GM19467 (cell line): ENCODE measurements at regions not wholly inside any gene's neighbourhood (a gene's known extent, or its start where the extent isn't known, plus 50 kb on each side); places are given as distances from the start of the nearest gene placed in this dataset.
"Not testable (repeated sequence)": the region's sequence is repeated elsewhere in the genome, so short reads cannot be mapped to it uniquely, and the experiment has no call there.

Source experiments
- ATAC-seq: cut with Tn5 transposase; IDR thresholded peaks from one replicate; pipeline ENCODE4 v1.9.1; 2021; ENCODE audit warnings: mild to moderate bottlenecking, moderate library complexity; ENCODE audit not compliant: unreplicated experiment

GRCh38 chrX:39426101-39426500, 624.8 kb downstream of the MID1IP1 start:
- no peak for ATAC-seq

- no peak for ATAC-seq
These were observed 626.2 kb downstream of the MID1IP1 start for GRCh38 chrX:39427492-39427891.

- no peak for ATAC-seq
These were observed 626.6 kb downstream of the MID1IP1 start for GRCh38 chrX:39427906-39428305.

GRCh38 chrX:39430551-39430950, 629.3 kb downstream of the MID1IP1 start:
- ATAC-seq: no peak

- ATAC-seq: no peak
These were observed 630.6 kb downstream of the MID1IP1 start for GRCh38 chrX:39431893-39432292.

GRCh38 chrX:39434671-39435070, 633.4 kb downstream of the MID1IP1 start:
- not testable (repeated sequence) for ATAC-seq

- ATAC-seq: not testable (repeated sequence)
These were observed 635.3 kb downstream of the MID1IP1 start for GRCh38 chrX:39436538-39436937.

- no peak for ATAC-seq
These were observed 636.6 kb downstream of the MID1IP1 start for GRCh38 chrX:39437670-39438441.

- no peak for ATAC-seq
These were observed 637.6 kb downstream of the MID1IP1 start for GRCh38 chrX:39438603-39439602.

- ATAC-seq: peak; percentile 69
These were observed 638.9 kb downstream of the MID1IP1 start for GRCh38 chrX:39439906-39440798.

GRCh38 chrX:39440799-39441284, 639.6 kb downstream of the MID1IP1 start:
- ATAC-seq: no peak

- ATAC-seq: no peak
These were observed 641.1 kb downstream of the MID1IP1 start for GRCh38 chrX:39442332-39442731.

GRCh38 chrX:39443240-39443639, 642.0 kb downstream of the MID1IP1 start:
- ATAC-seq: no peak

- no peak for ATAC-seq
These were observed 644.1 kb downstream of the MID1IP1 start for GRCh38 chrX:39445336-39445735.

- no peak for ATAC-seq
These were observed 648.1 kb downstream of the MID1IP1 start for GRCh38 chrX:39449352-39449751.

- no peak for ATAC-seq
These were observed 647.4 kb downstream of the BCOR start for GRCh38 chrX:39450234-39450977.

- ATAC-seq: no peak
These were observed 646.7 kb downstream of the BCOR start for GRCh38 chrX:39451046-39451445.

- no peak for ATAC-seq
These were observed 645.4 kb downstream of the BCOR start for GRCh38 chrX:39452401-39452800.

GRCh38 chrX:39453889-39454621, 643.7 kb downstream of the BCOR start:
- no peak for ATAC-seq
